ENCODE measurements at regions not wholly inside any gene's neighbourhood (a gene's known extent, or its start where the extent isn't known, plus 50 kb on each side); places are given as distances from the start of the nearest gene placed in this dataset.

DNA sequence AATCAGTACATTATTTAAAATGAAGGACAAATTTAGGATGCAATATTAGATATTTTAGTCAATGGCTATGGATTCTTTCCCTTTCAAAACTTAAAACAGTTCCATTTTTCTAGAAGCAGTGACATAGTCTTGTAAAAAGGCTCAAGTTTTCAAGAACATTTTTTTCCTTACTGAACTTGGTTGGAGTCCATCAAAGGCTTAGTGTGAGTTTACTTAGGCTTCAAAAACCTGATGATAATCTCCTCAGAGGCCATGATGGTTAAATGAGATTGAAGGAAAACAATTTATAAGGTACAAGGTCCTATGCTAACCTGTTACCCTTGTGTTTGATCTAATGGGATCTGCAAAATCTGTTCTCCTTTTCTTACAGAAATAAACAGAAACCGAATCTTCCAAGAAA, 531.8 kb downstream of the UTRN start:
- TF ChIP-seq CTCF (IDR thresholded peaks at IDR 0.05): no peak
- no peak for DNase-seq (ENCODE audit: extremely low spot score, unreplicated experiment)
- Mint-ChIP-seq H3K9me3 (ENCODE audit: unreplicated experiment) (no peaks in the 10 kb centered on the region), H3K4me1 (ENCODE audit: unreplicated experiment) (no peaks in the 10 kb centered on the region), H3K36me3 (ENCODE audit: unreplicated experiment) (peaks cover 23% of the 10 kb centered on the region), H3K27ac (ENCODE audit: unreplicated experiment) (no peak overlapping the region), H3K4me3 (ENCODE audit: unreplicated experiment) (no peak overlapping the region), H3K27me3 (ENCODE audit: unreplicated experiment) (no peaks in the 10 kb centered on the region)

GRCh38 chr6:144820270-144820669, 535.1 kb downstream of the UTRN start:
- Mint-ChIP-seq H3K4me1 (ENCODE audit: unreplicated experiment) (no peaks in the 10 kb centered on the region), H3K27me3 (ENCODE audit: unreplicated experiment) (no peaks in the 10 kb centered on the region), H3K36me3 (ENCODE audit: unreplicated experiment) (peaks cover 21% of the 10 kb centered on the region), H3K27ac (ENCODE audit: unreplicated experiment) (no peak overlapping the region), H3K9me3 (ENCODE audit: unreplicated experiment) (no peaks in the 10 kb centered on the region), H3K4me3 (ENCODE audit: unreplicated experiment) (no peak overlapping the region)
- no peak for DNase-seq (ENCODE audit: extremely low spot score, unreplicated experiment)
- no peak for TF ChIP-seq CTCF (IDR thresholded peaks at IDR 0.05)

DNA sequence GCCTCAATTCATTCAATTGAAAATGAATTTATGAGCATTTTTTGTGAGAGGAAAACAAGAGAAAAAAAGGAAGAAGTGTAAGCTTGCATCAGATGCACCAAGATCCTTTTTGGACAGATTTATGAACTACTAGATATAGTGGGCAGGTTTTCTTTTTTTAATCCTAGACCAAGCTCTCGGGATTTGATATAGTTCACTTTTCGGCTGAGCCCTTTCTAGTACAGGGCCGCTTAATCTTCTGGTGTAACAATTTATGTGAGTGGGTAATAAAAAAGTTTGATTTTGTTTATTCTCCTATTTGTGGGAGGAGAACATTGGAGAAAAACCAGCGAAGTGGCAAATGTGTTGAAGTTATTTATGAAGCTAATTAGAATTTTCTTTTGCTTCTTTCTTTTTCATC, 538.0 kb downstream of the UTRN start:
- Mint-ChIP-seq H3K27ac (ENCODE audit: unreplicated experiment) (no peak overlapping the region), H3K36me3 (ENCODE audit: unreplicated experiment) (peaks cover 25% of the 10 kb centered on the region), H3K4me3 (ENCODE audit: unreplicated experiment) (no peak overlapping the region), H3K9me3 (ENCODE audit: unreplicated experiment) (no peaks in the 10 kb centered on the region), H3K4me1 (ENCODE audit: unreplicated experiment) (no peaks in the 10 kb centered on the region), H3K27me3 (ENCODE audit: unreplicated experiment) (no peaks in the 10 kb centered on the region)
- no peak for TF ChIP-seq CTCF (IDR thresholded peaks at IDR 0.05)
- DNase-seq (ENCODE audit: extremely low spot score, unreplicated experiment): no peak

DNA sequence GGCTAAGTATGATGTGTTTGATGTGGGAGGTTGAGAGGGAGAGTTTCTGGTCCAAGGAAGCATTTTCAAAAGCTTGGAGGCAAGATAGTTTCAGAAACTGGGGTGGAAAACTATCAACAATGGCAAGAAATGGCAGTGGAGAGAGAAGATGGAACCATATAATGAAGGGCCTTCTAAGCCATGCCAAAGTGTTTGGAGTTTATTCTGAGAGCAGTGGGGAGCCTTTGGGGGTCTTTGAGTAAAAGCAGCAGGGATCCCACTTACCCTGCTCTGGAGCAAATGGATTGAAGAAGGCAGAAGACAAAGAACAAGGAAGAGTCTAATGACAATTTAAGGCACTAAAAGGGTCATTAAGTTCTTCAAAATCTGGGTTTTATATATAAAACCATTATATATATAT, 538.9 kb downstream of the UTRN start:
- no peaks in the 10 kb centered on the region for H3K4me1 Mint-ChIP-seq (ENCODE audit: unreplicated experiment)
- no peak overlapping the region for H3K27ac Mint-ChIP-seq (ENCODE audit: unreplicated experiment)
- H3K4me3 Mint-ChIP-seq (ENCODE audit: unreplicated experiment): no peak overlapping the region

DNA sequence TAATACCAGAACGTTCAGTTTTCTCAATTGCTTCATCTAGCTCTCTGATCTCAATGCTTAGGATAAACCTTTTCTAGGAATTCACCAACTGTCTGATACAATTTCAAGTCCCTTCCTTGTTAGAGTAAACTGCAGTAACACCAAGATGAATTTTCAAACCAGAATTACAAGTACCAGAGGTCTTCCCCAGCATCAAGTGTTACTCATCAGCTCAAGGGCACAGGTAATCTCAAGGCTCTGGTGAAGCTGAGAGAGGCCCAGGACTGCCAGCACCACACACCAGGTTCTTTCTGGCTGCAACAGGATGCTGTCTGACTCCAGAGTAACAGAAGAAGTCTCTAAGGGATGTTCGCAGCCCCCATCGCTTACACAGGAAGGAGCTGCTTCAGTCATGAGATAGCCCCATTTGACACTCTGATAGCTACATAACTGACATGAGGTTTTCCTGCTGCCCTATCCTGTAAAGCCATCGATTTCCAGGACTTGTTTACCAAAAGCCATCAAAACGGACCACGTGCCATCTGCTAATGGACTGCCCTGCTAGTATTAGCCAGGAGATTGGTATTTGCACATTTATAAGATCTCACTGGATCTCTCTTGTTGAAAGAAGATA, 549.4 kb downstream of the UTRN start:
- DNase-seq (ENCODE audit: extremely low spot score, unreplicated experiment): no peak
- Mint-ChIP-seq H3K27ac (ENCODE audit: unreplicated experiment) (no peak overlapping the region), H3K9me3 (ENCODE audit: unreplicated experiment) (no peaks in the 10 kb centered on the region), H3K4me3 (ENCODE audit: unreplicated experiment) (no peak overlapping the region), H3K27me3 (ENCODE audit: unreplicated experiment) (no peaks in the 10 kb centered on the region), H3K4me1 (ENCODE audit: unreplicated experiment) (no peaks in the 10 kb centered on the region), H3K36me3 (ENCODE audit: unreplicated experiment) (peaks cover 52% of the 10 kb centered on the region)
- TF ChIP-seq CTCF (IDR thresholded peaks at IDR 0.05): no peak

More for the DNA sequence above, 538.9 kb downstream of the UTRN start:
- no peaks in the 10 kb centered on the region for H3K27me3 Mint-ChIP-seq (ENCODE audit: unreplicated experiment)
- DNase-seq (ENCODE audit: extremely low spot score, unreplicated experiment): no peak
- TF ChIP-seq CTCF (IDR thresholded peaks at IDR 0.05): no peak
- peaks cover 23% of the 10 kb centered on the region for H3K36me3 Mint-ChIP-seq (ENCODE audit: unreplicated experiment)
- H3K9me3 Mint-ChIP-seq (ENCODE audit: unreplicated experiment): no peaks in the 10 kb centered on the region

Measured in osteocyte (in vitro differentiated cells).